Vagina (tissue), 2 donors: ENCODE measurements at regions not wholly inside any gene's neighbourhood (a gene's known extent, or its start where the extent isn't known, plus 50 kb on each side); places are given as distances from the start of the nearest gene placed in this dataset.

ENCODE experiments used
- DNase-seq, 2 donors: peaks; one replicate each; pipeline ENCODE4 v3.0.0-alpha.2; 2017; ENCODE audit errors: extremely low spot score in 2 of 2
- H3K27ac ChIP-seq: fragments of 200-600 bp; sonication (generic); one replicate; pipeline ENCODE4 v1.5.1; 2019
- H3K27me3 ChIP-seq: fragments of 200-600 bp; sonication (generic); one replicate; pipeline ENCODE4 v1.5.1; 2019
- H3K36me3 ChIP-seq, 2 donors: fragments of 200-600 bp; sonication (generic); one replicate each; pipeline ENCODE4 v1.5.1; 2017 to 2019
- H3K4me1 ChIP-seq: fragments of 200-600 bp; sonication (generic); one replicate; pipeline ENCODE4 v1.5.1; 2019
- H3K4me3 ChIP-seq, 2 donors: fragments of 200-600 bp; sonication (generic); 1 replicate in 1 of 2; 2 replicates in 1 of 2; pipeline ENCODE4 v1.5.1; 2016 to 2019
- H3K9me3 ChIP-seq: fragments of 200-600 bp; sonication (generic); one replicate; pipeline ENCODE4 v1.5.1; 2019
- POLR2A ChIP-seq, 2 donors: fragments of 450-650 bp; IDR thresholded peaks; one replicate each; pipeline ENCODE4 v1.6.1; 2017; ENCODE audit warnings: antibody characterized with exemption in 2 of 2, mild to moderate bottlenecking in 2 of 2, moderate library complexity in 2 of 2
- POLR2AphosphoS5 ChIP-seq, 2 donors: sonication (generic); formaldehyde crosslinking; IDR thresholded peaks; one replicate each; pipeline ENCODE4 v1.9.0; 2017; ENCODE audit warnings: antibody characterized with exemption in 2 of 2, mild to moderate bottlenecking in 2 of 2, low read depth in 1 of 2; ENCODE audit not compliant: insufficient read depth in 1 of 2
- intact Hi-C: fragments of 100-400 bp; cut with DNase I; formaldehyde crosslinking; loops from one replicate; pipeline ENCODE4 v1.15.1; 2023
- TF ChIP-seq, protein P1 (sequence below), 3 experiments: fragments of 450-650 bp in 2 of 3; fragments of 200-600 bp in 1 of 3; sonication (generic) in 1 of 3; IDR thresholded peaks; one replicate each; pipeline ENCODE4 v1.5.1; 2017 to 2019; ENCODE audit warnings: antibody characterized with exemption in 3 of 3, mild to moderate bottlenecking in 2 of 3, moderate library complexity in 2 of 3

DNA sequence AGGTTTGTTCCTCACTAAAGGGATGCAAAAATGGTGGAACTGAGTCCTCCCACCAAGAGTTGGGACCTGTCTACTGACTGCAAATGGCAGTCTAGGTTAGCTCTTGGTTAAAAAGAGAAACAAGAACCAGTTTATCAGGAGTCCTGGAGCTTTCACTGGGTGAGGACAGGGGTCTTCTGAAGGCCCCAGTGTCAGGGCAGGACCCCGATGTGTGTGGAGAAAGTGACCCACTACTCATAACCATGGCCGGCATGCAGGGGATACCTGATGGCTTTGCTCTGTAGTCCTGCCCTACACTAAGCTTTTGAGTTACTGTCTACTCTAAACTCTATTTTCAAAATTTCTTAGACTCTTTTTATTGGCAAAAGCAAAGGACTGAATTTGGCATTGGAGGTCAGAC, 220.5 kb downstream of the ANKRD60 start:
- Histone ChIP-seq H3K36me3 (no peaks in the 10 kb centered on the region), H3K4me3 (no peak overlapping the region), H3K4me1 (peaks cover 46% of the 10 kb centered on the region), H3K27ac (peak overlapping the region; percentile 81), H3K27me3 (no peaks in the 10 kb centered on the region), H3K9me3 (no peaks in the 10 kb centered on the region)
- no peak for DNase-seq
- intact Hi-C loops: no loop called here
- TF ChIP-seq, protein P1, sequence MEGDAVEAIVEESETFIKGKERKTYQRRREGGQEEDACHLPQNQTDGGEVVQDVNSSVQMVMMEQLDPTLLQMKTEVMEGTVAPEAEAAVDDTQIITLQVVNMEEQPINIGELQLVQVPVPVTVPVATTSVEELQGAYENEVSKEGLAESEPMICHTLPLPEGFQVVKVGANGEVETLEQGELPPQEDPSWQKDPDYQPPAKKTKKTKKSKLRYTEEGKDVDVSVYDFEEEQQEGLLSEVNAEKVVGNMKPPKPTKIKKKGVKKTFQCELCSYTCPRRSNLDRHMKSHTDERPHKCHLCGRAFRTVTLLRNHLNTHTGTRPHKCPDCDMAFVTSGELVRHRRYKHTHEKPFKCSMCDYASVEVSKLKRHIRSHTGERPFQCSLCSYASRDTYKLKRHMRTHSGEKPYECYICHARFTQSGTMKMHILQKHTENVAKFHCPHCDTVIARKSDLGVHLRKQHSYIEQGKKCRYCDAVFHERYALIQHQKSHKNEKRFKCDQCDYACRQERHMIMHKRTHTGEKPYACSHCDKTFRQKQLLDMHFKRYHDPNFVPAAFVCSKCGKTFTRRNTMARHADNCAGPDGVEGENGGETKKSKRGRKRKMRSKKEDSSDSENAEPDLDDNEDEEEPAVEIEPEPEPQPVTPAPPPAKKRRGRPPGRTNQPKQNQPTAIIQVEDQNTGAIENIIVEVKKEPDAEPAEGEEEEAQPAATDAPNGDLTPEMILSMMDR (IDR thresholded peaks at IDR 0.05): no peak
- TF ChIP-seq POLR2A (IDR thresholded peaks at IDR 0.05): no peak
- TF ChIP-seq POLR2AphosphoS5 (IDR thresholded peaks at IDR 0.05; ENCODE audit: insufficient read depth in 1 of 2, low read depth in 1 of 2): no peak

DNA sequence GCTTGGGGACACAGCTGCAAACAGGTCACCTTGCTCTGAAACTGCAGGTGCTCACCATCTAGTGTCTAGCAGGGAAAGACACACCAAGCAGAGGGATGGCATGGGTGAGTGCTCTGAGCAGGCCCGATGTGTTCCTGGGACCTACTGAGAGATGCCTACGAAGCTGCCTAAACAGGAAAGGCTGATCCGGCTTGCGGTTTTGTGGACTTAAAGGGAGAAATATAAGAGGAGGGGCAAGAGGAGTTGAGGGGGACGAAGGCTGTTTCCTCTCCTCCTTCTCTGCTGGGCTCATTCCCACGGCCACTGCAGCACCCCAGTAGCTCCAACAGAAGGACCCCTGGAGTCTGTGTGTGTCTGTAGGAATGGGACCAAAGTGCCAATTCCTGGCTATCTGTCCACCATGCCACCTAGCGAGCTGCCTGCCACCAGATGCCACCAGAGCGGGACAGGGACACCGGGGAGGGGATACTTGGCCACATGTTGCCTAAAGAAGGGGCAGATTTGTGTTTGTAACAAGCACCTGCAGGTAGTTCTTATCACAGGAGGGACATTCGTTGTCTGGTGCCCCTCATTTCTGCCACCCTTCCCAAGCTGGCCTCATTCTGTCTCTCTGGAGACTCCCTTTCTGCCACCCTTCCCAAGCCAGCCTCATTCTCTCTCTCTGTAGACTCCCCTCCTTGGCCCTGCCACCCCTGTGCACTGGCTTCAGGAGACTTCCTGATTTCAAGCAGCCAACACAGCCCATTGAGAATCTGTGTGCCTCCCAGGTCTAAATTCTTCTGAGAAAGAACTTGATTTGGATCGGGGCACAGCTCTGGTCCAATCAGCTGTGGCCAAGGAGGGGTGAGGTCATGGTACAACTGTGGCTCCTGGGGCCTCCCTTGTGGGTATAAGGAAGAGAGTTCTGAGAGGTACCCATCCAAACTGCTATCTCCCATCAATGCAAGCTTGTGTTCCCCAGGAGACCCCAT, 221.8 kb downstream of the ANKRD60 start:
- no peak overlapping the region for H3K4me3 ChIP-seq
- no peak for DNase-seq

DNA sequence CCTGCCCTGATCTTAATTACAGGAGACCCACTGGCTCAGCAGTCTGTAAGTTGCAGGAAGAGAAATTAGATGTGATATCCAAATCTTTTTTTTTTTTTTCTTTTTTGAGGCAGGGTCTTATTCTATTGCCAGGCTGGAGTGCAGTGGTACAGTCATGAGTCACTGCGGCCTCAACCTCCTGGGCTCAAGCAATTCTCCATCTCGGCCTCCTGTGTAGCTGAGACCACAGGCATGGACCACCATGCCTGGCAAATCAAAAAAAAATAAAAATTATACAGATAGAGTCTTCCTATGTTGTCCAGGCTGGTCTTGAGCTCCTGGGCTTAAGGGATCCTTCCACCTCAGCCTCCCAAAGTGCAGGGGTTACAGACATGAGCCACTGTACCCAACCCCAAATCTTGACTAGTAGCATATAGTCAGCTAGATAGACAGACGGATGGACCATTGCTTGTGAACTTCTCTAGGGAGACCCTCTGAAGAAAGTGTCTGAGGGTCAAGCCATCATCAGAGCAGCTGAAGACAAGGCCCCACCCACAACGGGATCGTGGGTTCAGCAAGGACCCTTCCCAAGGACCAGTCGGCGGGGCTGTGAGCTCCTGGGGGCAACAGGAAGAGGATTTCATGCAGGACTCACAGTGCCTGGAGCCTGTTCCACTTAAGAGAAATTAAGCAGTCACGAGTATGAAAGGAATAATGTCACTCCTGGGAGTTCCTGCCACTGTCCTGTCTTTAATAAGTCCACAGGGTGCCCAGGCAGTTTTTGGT, 222.7 kb downstream of the ANKRD60 start:
- Histone ChIP-seq H3K4me3 (no peak overlapping the region), H3K36me3 (no peaks in the 10 kb centered on the region), H3K4me1 (peaks cover 41% of the 10 kb centered on the region), H3K9me3 (no peaks in the 10 kb centered on the region), H3K27ac (no peak overlapping the region), H3K27me3 (no peaks in the 10 kb centered on the region)
- intact Hi-C loops: no loop called here
- no peak for DNase-seq
- TF ChIP-seq POLR2AphosphoS5 (IDR thresholded peaks at IDR 0.05; ENCODE audit: insufficient read depth in 1 of 2, low read depth in 1 of 2) (no peak), POLR2A (IDR thresholded peaks at IDR 0.05) (no peak)
- TF ChIP-seq, protein P1 (IDR thresholded peaks at IDR 0.05): no peak

More for the DNA sequence above, 221.8 kb downstream of the ANKRD60 start:
- Histone ChIP-seq H3K4me1 (peaks cover 39% of the 10 kb centered on the region), H3K27me3 (no peaks in the 10 kb centered on the region), H3K27ac (peak overlapping the region; percentile 57), H3K36me3 (no peaks in the 10 kb centered on the region), H3K9me3 (no peaks in the 10 kb centered on the region)
- no peak for TF ChIP-seq POLR2AphosphoS5 (IDR thresholded peaks at IDR 0.05; ENCODE audit: insufficient read depth in 1 of 2, low read depth in 1 of 2)
- TF ChIP-seq, protein P1 (IDR thresholded peaks at IDR 0.05): no peak
- no peak for TF ChIP-seq POLR2A (IDR thresholded peaks at IDR 0.05)
- intact Hi-C loops: no loop called here

DNA sequence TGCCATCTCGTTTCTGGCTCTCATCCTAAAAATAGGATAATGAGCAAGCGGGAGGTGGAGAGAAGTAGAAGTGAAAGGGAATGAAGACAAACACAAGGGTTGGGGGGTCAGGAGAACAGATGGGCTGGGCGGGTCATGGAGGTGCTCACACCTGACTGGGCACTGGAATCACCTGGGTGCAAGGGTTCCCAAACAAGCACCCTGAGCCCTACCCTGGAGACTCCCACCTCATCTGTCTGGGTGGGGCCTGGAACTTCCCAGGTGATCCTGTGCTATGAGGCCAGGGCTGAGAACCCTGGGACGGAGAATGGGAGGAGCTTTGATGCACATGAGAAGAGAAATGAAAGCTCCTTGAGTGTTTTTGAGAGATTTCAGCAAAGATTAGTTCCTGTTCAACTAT, 223.6 kb downstream of the ANKRD60 start:
- Histone ChIP-seq H3K27me3 (no peaks in the 10 kb centered on the region), H3K4me1 (peaks cover 34% of the 10 kb centered on the region), H3K27ac (no peak overlapping the region), H3K36me3 (no peaks in the 10 kb centered on the region), H3K4me3 (no peak overlapping the region), H3K9me3 (no peaks in the 10 kb centered on the region)
- intact Hi-C loops: no loop called here
- no peak for DNase-seq
- TF ChIP-seq, protein P1 (IDR thresholded peaks at IDR 0.05): no peak
- TF ChIP-seq POLR2AphosphoS5 (IDR thresholded peaks at IDR 0.05; ENCODE audit: insufficient read depth in 1 of 2, low read depth in 1 of 2) (no peak), POLR2A (IDR thresholded peaks at IDR 0.05) (no peak)
